HL-60 (cell line): ENCODE measurements at regions not wholly inside any gene's neighbourhood (a gene's known extent, or its start where the extent isn't known, plus 50 kb on each side); places are given as distances from the start of the nearest gene placed in this dataset.

ENCODE experiments used
- DNase-seq, 2 experiments: peaks; one replicate each; pipeline ENCODE4 v3.0.0-alpha.2; 2010 to 2020; ENCODE audit warnings: low read depth in 1 of 2, low spot score in 1 of 2
- H3K27ac ChIP-seq: fragments of 250-450 bp; sonication (Bioruptor Pico); replicated peaks from 2 replicates; pipeline ENCODE4 v1.5.1; 2020; ENCODE audit warnings: mild to moderate bottlenecking, moderate library complexity
- H3K27me3 ChIP-seq: fragments of 250-450 bp; sonication (Bioruptor Pico); 2 replicates; pipeline ENCODE4 v1.5.1; 2021; ENCODE audit warnings: mild to moderate bottlenecking, moderate library complexity; ENCODE audit not compliant: insufficient read depth, poor library complexity, severe bottlenecking
- H3K4me3 ChIP-seq: replicated peaks from 2 replicates; pipeline ENCODE4 v1.5.1; 2011; ENCODE audit warnings: mild to moderate bottlenecking, control low read depth, low read length; ENCODE audit not compliant: insufficient read depth
- CTCF ChIP-seq: IDR thresholded peaks from one replicate; pipeline ENCODE4 v1.5.1; 2011; ENCODE audit warnings: low read length, control low read depth, inconsistent platforms; ENCODE audit not compliant: insufficient read depth
- GABPA ChIP-seq: IDR thresholded peaks from 2 replicates; pipeline ENCODE4 v1.6.1; 2012; ENCODE audit warnings: low read depth
- POLR2AphosphoS5 ChIP-seq: IDR thresholded peaks from 2 replicates; pipeline ENCODE4 v1.6.1; 2012; ENCODE audit warnings: low read depth
- SPI1 ChIP-seq: IDR thresholded peaks from 2 replicates; pipeline ENCODE4 v1.6.1; 2012; ENCODE audit warnings: low read depth, mild to moderate bottlenecking, borderline replicate concordance
- TF ChIP-seq, protein P1 (sequence below): IDR thresholded peaks from 2 replicates; pipeline ENCODE4 v1.6.1; 2012; ENCODE audit warnings: low read depth; ENCODE audit not compliant: insufficient replicate concordance

GRCh38 chr7:46902463-46902862, 679.4 kb downstream of the TNS3 start:
- TF ChIP-seq SPI1 (no peak), POLR2AphosphoS5 (no peak), CTCF (no peak)
- DNase-seq: no peak
- no peak overlapping the region for H3K4me3 ChIP-seq
- no peak overlapping the region for H3K27ac ChIP-seq
- no peaks in the 10 kb centered on the region for H3K27me3 ChIP-seq

- Histone ChIP-seq H3K27ac (no peak overlapping the region), H3K27me3 (no peaks in the 10 kb centered on the region), H3K4me3 (no peak overlapping the region)
- DNase-seq: no peak
- no peak for TF ChIP-seq CTCF
- TF ChIP-seq POLR2AphosphoS5: no peak
- TF ChIP-seq, protein P1, sequence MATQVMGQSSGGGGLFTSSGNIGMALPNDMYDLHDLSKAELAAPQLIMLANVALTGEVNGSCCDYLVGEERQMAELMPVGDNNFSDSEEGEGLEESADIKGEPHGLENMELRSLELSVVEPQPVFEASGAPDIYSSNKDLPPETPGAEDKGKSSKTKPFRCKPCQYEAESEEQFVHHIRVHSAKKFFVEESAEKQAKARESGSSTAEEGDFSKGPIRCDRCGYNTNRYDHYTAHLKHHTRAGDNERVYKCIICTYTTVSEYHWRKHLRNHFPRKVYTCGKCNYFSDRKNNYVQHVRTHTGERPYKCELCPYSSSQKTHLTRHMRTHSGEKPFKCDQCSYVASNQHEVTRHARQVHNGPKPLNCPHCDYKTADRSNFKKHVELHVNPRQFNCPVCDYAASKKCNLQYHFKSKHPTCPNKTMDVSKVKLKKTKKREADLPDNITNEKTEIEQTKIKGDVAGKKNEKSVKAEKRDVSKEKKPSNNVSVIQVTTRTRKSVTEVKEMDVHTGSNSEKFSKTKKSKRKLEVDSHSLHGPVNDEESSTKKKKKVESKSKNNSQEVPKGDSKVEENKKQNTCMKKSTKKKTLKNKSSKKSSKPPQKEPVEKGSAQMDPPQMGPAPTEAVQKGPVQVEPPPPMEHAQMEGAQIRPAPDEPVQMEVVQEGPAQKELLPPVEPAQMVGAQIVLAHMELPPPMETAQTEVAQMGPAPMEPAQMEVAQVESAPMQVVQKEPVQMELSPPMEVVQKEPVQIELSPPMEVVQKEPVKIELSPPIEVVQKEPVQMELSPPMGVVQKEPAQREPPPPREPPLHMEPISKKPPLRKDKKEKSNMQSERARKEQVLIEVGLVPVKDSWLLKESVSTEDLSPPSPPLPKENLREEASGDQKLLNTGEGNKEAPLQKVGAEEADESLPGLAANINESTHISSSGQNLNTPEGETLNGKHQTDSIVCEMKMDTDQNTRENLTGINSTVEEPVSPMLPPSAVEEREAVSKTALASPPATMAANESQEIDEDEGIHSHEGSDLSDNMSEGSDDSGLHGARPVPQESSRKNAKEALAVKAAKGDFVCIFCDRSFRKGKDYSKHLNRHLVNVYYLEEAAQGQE: no peak
- TF ChIP-seq SPI1: no peak
- no peak for TF ChIP-seq GABPA
Measured at GRCh38 chr7:46900312-46901263, 681.3 kb downstream of the TNS3 start.

DNA sequence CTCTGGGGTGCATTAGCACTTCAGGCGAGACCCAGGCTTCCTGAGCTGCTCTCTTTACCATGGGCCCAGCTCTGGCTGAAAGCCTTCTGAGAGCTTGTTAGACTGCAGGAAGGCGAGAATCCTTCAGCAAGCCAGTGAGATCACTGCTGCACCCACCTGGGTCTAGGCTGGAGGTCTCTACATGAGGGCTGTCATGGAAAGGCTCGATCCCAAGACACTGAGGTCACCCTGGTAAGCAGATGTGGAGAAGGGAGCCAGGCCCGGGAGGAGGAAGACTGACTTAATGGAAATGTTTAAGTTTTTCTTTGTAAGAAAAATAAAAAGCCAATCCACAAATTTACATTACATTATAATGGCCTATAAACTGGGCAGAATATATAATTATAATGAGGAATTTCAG, 684.5 kb downstream of the TNS3 start:
- Histone ChIP-seq H3K27ac (no peak overlapping the region), H3K4me3 (no peak overlapping the region), H3K27me3 (no peaks in the 10 kb centered on the region)
- DNase-seq: no peak
- TF ChIP-seq CTCF (no peak), POLR2AphosphoS5 (no peak), SPI1 (no peak), GABPA (no peak)
- TF ChIP-seq, protein P1: no peak
